Suprapubic skin (tissue), 3 donors: ENCODE measurements at regions not wholly inside any gene's neighbourhood (a gene's known extent, or its start where the extent isn't known, plus 50 kb on each side); places are given as distances from the start of the nearest gene placed in this dataset.

Experiments used
- CTCF ChIP-seq, 2 donors: fragments of 200-600 bp in 1 of 2; fragments of 450-650 bp in 1 of 2; sonication (generic) in 1 of 2; IDR thresholded peaks; one replicate each; pipeline ENCODE4 v1.5.1; 2016 to 2019; ENCODE audit warnings: antibody characterized with exemption in 2 of 2, mild to moderate bottlenecking in 1 of 2, moderate library complexity in 1 of 2
- POLR2AphosphoS5 ChIP-seq, 3 donors: sonication (generic); formaldehyde crosslinking; IDR thresholded peaks; one replicate each; pipeline ENCODE4 v1.6.1; 2017; ENCODE audit warnings: antibody characterized with exemption in 3 of 3

- TF ChIP-seq POLR2AphosphoS5 (IDR thresholded peaks at IDR 0.05) = no peak
- no peak for TF ChIP-seq CTCF (IDR thresholded peaks at IDR 0.05)
Observed at GRCh38 chr3:71924721-71925120, 139.8 kb upstream of the PROK2 start.
